CD14-positive monocyte (primary cell): ENCODE measurements at regions not wholly inside any gene's neighbourhood (a gene's known extent, or its start where the extent isn't known, plus 50 kb on each side); places are given as distances from the start of the nearest gene placed in this dataset.

Experiments used
- DNase-seq, 3 donors: peaks; one replicate each; pipeline ENCODE4 v3.0.0-alpha.2; 2011 to 2022
- H2AFZ ChIP-seq: 2 replicates; pipeline ENCODE4 v1.6.0; 2012; ENCODE audit warnings: mild to moderate bottlenecking, low read depth, low read length, inconsistent platforms; ENCODE audit not compliant: insufficient read depth, poor library complexity, severe bottlenecking
- H3K27ac ChIP-seq, 2 donors: 1 replicate in 1 of 2; 2 replicates in 1 of 2; pipeline ENCODE4 v1.5.1; 2012 to 2013; ENCODE audit warnings: low read length in 2 of 2, control low read depth in 1 of 2, inconsistent platforms in 1 of 2, low read depth in 1 of 2, mild to moderate bottlenecking in 1 of 2
- H3K27me3 ChIP-seq, 2 donors: one replicate each; pipeline versions ENCODE4 v1.6.0 to v1.6.1; 2011 to 2013; ENCODE audit warnings: low read length in 2 of 2; ENCODE audit not compliant: control insufficient read depth in 2 of 2, insufficient read depth in 2 of 2
- H3K36me3 ChIP-seq, 2 donors: replicated peaks in 1 of 2; 1 replicate in 1 of 2; 2 replicates in 1 of 2; pipeline versions ENCODE4 v1.5.1 to v1.6.1; 2012 to 2013; ENCODE audit warnings: low read length in 2 of 2, control low read depth in 1 of 2, inconsistent platforms in 1 of 2, mild to moderate bottlenecking in 1 of 2; ENCODE audit not compliant: insufficient read depth in 2 of 2, control insufficient read depth in 1 of 2
- H3K4me1 ChIP-seq, 2 donors: 1 replicate in 1 of 2; 2 replicates in 1 of 2; pipeline versions ENCODE4 v1.5.1 to v1.6.1; 2012 to 2013; ENCODE audit warnings: low read length in 2 of 2, control low read depth in 1 of 2, inconsistent platforms in 1 of 2, mild to moderate bottlenecking in 1 of 2, moderate library complexity in 1 of 2; ENCODE audit not compliant: insufficient read depth in 2 of 2, control insufficient read depth in 1 of 2
- H3K4me2 ChIP-seq: replicated peaks from 2 replicates; pipeline ENCODE3; 2012; ENCODE audit warnings: low read length, moderate library complexity, mild to moderate bottlenecking; ENCODE audit not compliant: poor library complexity, severe bottlenecking; ENCODE audit errors: extremely low read depth
- H3K4me3 ChIP-seq, 3 experiments: fragments of 200-600 bp in 1 of 3; sonication (generic) in 1 of 3; replicated peaks in 1 of 3; 1 replicate in 2 of 3; 2 replicates in 1 of 3; pipeline ENCODE4 v1.5.1; 2011 to 2013; ENCODE audit warnings: low read length in 3 of 3, mild to moderate bottlenecking in 3 of 3, control low read depth in 2 of 3, low read depth in 2 of 3, inconsistent platforms in 1 of 3, moderate library complexity in 1 of 3
- H3K79me2 ChIP-seq: 2 replicates; pipeline ENCODE4 v1.6.0; 2012; ENCODE audit warnings: mild to moderate bottlenecking, control low read depth, inconsistent platforms, low read length, moderate library complexity; ENCODE audit not compliant: insufficient read depth
- H3K9ac ChIP-seq: 2 replicates; pipeline ENCODE4 v1.6.0; 2017; ENCODE audit warnings: low read length, mild to moderate bottlenecking; ENCODE audit not compliant: insufficient read depth, poor library complexity, severe bottlenecking
- H3K9me3 ChIP-seq, 2 donors: replicated peaks in 1 of 2; 1 replicate in 1 of 2; 2 replicates in 1 of 2; pipeline versions ENCODE4 v1.5.1 to v1.6.1; 2012 to 2013; ENCODE audit warnings: low read length in 2 of 2, control low read depth in 1 of 2; ENCODE audit not compliant: control insufficient read depth in 1 of 2, insufficient read depth in 1 of 2
- H4K20me1 ChIP-seq: 2 replicates; pipeline ENCODE4 v1.6.0; 2012; ENCODE audit warnings: mild to moderate bottlenecking, low read length, control low read depth, moderate library complexity; ENCODE audit not compliant: insufficient read depth
- H3K27ac Mint-ChIP-seq, 7 donors: one replicate each; pipeline ENCODE4 v1.8.0; 2020; ENCODE audit warnings: mild to moderate bottlenecking in 7 of 7, mixed read lengths in 7 of 7, moderate library complexity in 6 of 7, inconsistent platforms in 2 of 7
- H3K27me3 Mint-ChIP-seq, 3 donors: one replicate each; pipeline ENCODE4 v1.8.0; 2021 to 2022; ENCODE audit warnings: low read depth in 3 of 3, mild to moderate bottlenecking in 3 of 3, mixed read lengths in 3 of 3, moderate library complexity in 3 of 3, inconsistent platforms in 1 of 3
- H3K36me3 Mint-ChIP-seq, 2 donors: one replicate each; pipeline ENCODE4 v1.8.0; 2020; ENCODE audit warnings: mixed read lengths in 2 of 2, inconsistent platforms in 1 of 2, mild to moderate bottlenecking in 1 of 2
- H3K4me1 Mint-ChIP-seq: one replicate; pipeline ENCODE4 v1.8.0; 2020; ENCODE audit warnings: mild to moderate bottlenecking, mixed read lengths
- H3K4me3 Mint-ChIP-seq, 2 donors: one replicate each; pipeline ENCODE4 v1.8.0; 2020; ENCODE audit warnings: mild to moderate bottlenecking in 2 of 2, mixed read lengths in 2 of 2, moderate library complexity in 1 of 2
- H3K9me3 Mint-ChIP-seq, 7 donors: one replicate each; pipeline ENCODE4 v1.8.0; 2020 to 2022; ENCODE audit warnings: mixed read lengths in 7 of 7, mild to moderate bottlenecking in 6 of 7, moderate library complexity in 6 of 7, inconsistent platforms in 2 of 7
- WGBS: methylation state at CpG from one replicate; pipeline ENCODE4 v1.1.5; 2013; ENCODE audit warnings: missing lambda C conversion rate; ENCODE audit not compliant: insufficient coverage; 5-methylcytosine and 5-hydroxymethylcytosine counted together
- intact Hi-C, 2 donors: fragments of 100-400 bp; cut with micrococcal nuclease; formaldehyde crosslinking; loops; one replicate each; pipeline versions ENCODE4 v1.15.0 to v1.15.1; 2023
- TF ChIP-seq, protein P1 (sequence below): fragments of 200-600 bp; IDR thresholded peaks from one replicate; pipeline ENCODE4 v1.8.0; 2022; ENCODE audit warnings: antibody characterized with exemption, mild to moderate bottlenecking

DNA sequence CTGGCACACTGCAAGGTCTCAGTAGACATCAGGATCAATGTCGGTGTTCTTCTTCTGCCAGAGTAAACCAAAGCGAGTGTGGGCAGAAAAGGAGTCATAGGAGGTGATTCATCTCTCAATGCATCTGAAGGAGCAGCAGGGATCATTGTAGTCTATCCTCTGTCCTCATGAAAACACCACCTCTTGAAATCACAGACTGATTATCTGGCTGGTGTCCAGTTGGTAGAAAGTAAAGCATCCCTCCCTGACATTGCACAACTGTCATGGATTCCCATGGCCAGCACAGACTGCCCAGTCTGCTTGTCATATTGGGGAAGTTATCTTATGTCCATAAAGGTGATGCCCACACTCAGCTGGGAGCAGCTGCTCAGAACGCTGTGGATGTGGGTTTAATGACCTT, 74.1 kb downstream of the ABCC12 start:
- Histone ChIP-seq H3K36me3 (no peaks in the 10 kb centered on the region), H3K27me3 (no peaks in the 10 kb centered on the region), H3K79me2 (no peaks in the 10 kb centered on the region), H3K4me2 (no peak overlapping the region), H3K9me3 (no peaks in the 10 kb centered on the region), H3K4me1 (no peaks in the 10 kb centered on the region), H3K4me3 (no peak overlapping the region), H2AFZ (no peak overlapping the region), H3K9ac (no peak overlapping the region), H3K27ac (no peak overlapping the region), H4K20me1 (no peaks in the 10 kb centered on the region)
- H3K4me3 Mint-ChIP-seq = no peak overlapping the region
- peaks cover 0 to 2% (median 1%) of the 10 kb centered on the region in 3 donors for H3K27me3 Mint-ChIP-seq
- DNase-seq = no peak
- no peaks in the 10 kb centered on the region for H3K36me3 Mint-ChIP-seq
- H3K9me3 Mint-ChIP-seq = peaks cover 0 to 5% (median 0%) of the 10 kb centered on the region in 7 donors
- H3K4me1 Mint-ChIP-seq = no peaks in the 10 kb centered on the region
- TF ChIP-seq, protein P1, sequence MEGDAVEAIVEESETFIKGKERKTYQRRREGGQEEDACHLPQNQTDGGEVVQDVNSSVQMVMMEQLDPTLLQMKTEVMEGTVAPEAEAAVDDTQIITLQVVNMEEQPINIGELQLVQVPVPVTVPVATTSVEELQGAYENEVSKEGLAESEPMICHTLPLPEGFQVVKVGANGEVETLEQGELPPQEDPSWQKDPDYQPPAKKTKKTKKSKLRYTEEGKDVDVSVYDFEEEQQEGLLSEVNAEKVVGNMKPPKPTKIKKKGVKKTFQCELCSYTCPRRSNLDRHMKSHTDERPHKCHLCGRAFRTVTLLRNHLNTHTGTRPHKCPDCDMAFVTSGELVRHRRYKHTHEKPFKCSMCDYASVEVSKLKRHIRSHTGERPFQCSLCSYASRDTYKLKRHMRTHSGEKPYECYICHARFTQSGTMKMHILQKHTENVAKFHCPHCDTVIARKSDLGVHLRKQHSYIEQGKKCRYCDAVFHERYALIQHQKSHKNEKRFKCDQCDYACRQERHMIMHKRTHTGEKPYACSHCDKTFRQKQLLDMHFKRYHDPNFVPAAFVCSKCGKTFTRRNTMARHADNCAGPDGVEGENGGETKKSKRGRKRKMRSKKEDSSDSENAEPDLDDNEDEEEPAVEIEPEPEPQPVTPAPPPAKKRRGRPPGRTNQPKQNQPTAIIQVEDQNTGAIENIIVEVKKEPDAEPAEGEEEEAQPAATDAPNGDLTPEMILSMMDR = no peak
- H3K27ac Mint-ChIP-seq = no peak overlapping the region
- intact Hi-C loops = no loop called here
- 83% methylated on average over 1 of the region's 3 CpGs for WGBS

DNA sequence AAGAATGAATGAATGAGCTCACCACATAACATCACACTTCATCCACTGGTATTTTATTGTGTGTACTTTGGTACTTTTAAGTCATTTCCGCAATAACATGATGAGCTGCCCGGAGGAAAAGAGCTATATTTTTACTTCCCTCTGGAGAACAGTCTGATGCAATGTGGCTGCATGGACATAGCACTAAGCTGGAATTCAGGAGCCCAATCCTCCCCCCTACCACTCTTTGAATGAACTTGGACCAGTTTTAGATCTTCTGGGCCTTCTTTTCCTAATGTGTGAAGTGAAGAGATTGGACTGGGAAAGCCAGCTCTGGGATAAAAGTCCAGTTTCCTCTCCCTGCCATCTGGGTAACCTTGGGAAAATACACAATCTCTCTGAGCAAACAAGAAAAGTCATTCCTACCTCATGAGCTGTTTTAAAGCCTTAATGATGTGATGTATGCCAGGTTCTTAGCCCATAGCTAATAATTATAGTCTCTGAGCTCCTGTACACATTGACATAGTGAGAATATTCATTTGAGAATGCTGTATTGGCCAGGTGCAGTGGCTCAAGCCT, 79.3 kb downstream of the ABCC12 start:
- intact Hi-C loops = no loop called here
- DNase-seq = no peak
- Histone ChIP-seq H3K27me3 (no peaks in the 10 kb centered on the region), H4K20me1 (no peaks in the 10 kb centered on the region), H3K9ac (no peak overlapping the region), H3K9me3 (no peaks in the 10 kb centered on the region), H3K4me2 (no peak overlapping the region), H3K4me3 (no peak overlapping the region), H3K27ac (no peak overlapping the region), H2AFZ (no peak overlapping the region), H3K79me2 (no peaks in the 10 kb centered on the region), H3K4me1 (no peaks in the 10 kb centered on the region), H3K36me3 (no peaks in the 10 kb centered on the region)
- H3K9me3 Mint-ChIP-seq = peaks cover 0 to 2% (median 0%) of the 10 kb centered on the region in 7 donors
- H3K27ac Mint-ChIP-seq = no peak overlapping the region
- no peak overlapping the region for H3K4me3 Mint-ChIP-seq
- TF ChIP-seq, protein P1 = no peak
- WGBS = no CpG with 5 or more reads among the region's 2 CpGs
- peaks cover 0 to 6% (median 0%) of the 10 kb centered on the region in 3 donors for H3K27me3 Mint-ChIP-seq
- H3K36me3 Mint-ChIP-seq = no peaks in the 10 kb centered on the region
- H3K4me1 Mint-ChIP-seq = no peaks in the 10 kb centered on the region
